ENCODE measurements at regions not wholly inside any gene's neighbourhood (a gene's known extent, or its start where the extent isn't known, plus 50 kb on each side); places are given as distances from the start of the nearest gene placed in this dataset.

GRCh38 chr9:17906176-17906840 lies 327.4 kb downstream of the SH3GL2 start:
- Histone ChIP-seq H3K27me3 (ENCODE audit: control insufficient read depth in 1 of 2, insufficient read depth in 2 of 2, low read length in 1 of 2) (no peaks in the 10 kb centered on the region), H3K9me3 (ENCODE audit: control insufficient read depth, low read length) (no peaks in the 10 kb centered on the region), H3K27ac (ENCODE audit: low read depth in 1 of 2, low read length in 2 of 2) (peak overlapping the region in 1 of 2 donors; percentile 33), H3K4me3 (ENCODE audit: low read length in 2 of 2) (peak overlapping the region; percentile 65 to 76), H3K36me3 (ENCODE audit: control insufficient read depth in 1 of 2, insufficient read depth in 2 of 2, low read length in 1 of 2) (no peaks in the 10 kb centered on the region), H3K4me1 (ENCODE audit: control insufficient read depth in 1 of 2, insufficient read depth in 2 of 2, low read length in 2 of 2) (no peaks in the 10 kb centered on the region)
- DNase-seq (peak; percentile 64 to 79), ATAC-seq (ENCODE audit: low FRiP score) (peak; percentile 74)
- intact Hi-C loops (cut with DNase I) = loop anchor here in 1 of 2 donors (5.0 kb wide), 3 partner anchors 94 to 301 kb away; no protein-coding TSS in a partner anchor
- 0 to 1% methylated on average over 55 to 56 of the region's 56 CpGs for WGBS, 2 donors

GRCh38 chr9:17906841-17907778 lies 328.2 kb downstream of the SH3GL2 start:
- Histone ChIP-seq H3K27me3 (ENCODE audit: control insufficient read depth in 1 of 2, insufficient read depth in 2 of 2, low read length in 1 of 2) (no peaks in the 10 kb centered on the region), H3K4me1 (ENCODE audit: control insufficient read depth in 1 of 2, insufficient read depth in 2 of 2, low read length in 2 of 2) (no peaks in the 10 kb centered on the region), H3K27ac (ENCODE audit: low read depth in 1 of 2, low read length in 2 of 2) (peak overlapping the region; percentile 20 to 33), H3K36me3 (ENCODE audit: control insufficient read depth in 1 of 2, insufficient read depth in 2 of 2, low read length in 1 of 2) (no peaks in the 10 kb centered on the region), H3K4me3 (ENCODE audit: low read length in 2 of 2) (peak overlapping the region; percentile 65 to 76), H3K9me3 (ENCODE audit: control insufficient read depth, low read length) (no peaks in the 10 kb centered on the region)
- ATAC-seq (ENCODE audit: low FRiP score) (peak; percentile 60), DNase-seq (peak; percentile 51 to 77)
- WGBS, 2 donors = 1% methylated on average over 54 to 58 of the region's 58 CpGs
- intact Hi-C loops (cut with DNase I) = loop anchor here in 1 of 2 donors (5.0 kb wide), 3 partner anchors 95 to 300 kb away; no protein-coding TSS in a partner anchor

GRCh38 chr9:17907779-17908508 lies 329.1 kb downstream of the SH3GL2 start:
- H3K4me3 ChIP-seq (ENCODE audit: low read length in 2 of 2) = peak overlapping the region; percentile 65 to 76
- H3K27me3 ChIP-seq (ENCODE audit: control insufficient read depth in 1 of 2, insufficient read depth in 2 of 2, low read length in 1 of 2) = no peaks in the 10 kb centered on the region
- H3K36me3 ChIP-seq (ENCODE audit: control insufficient read depth in 1 of 2, insufficient read depth in 2 of 2, low read length in 1 of 2) = no peaks in the 10 kb centered on the region
- no peak for DNase-seq
- intact Hi-C loops (cut with DNase I) = loop anchor here in 1 of 2 donors (5.0 kb wide), 3 partner anchors 96 to 299 kb away; no protein-coding TSS in a partner anchor
- H3K9me3 ChIP-seq (ENCODE audit: control insufficient read depth, low read length) = no peaks in the 10 kb centered on the region
- H3K4me1 ChIP-seq (ENCODE audit: control insufficient read depth in 1 of 2, insufficient read depth in 2 of 2, low read length in 2 of 2) = no peaks in the 10 kb centered on the region
- peak overlapping the region; percentile 20 to 55 for H3K27ac ChIP-seq (ENCODE audit: low read depth in 1 of 2, low read length in 2 of 2)
- WGBS, 2 donors = 11 to 15% methylated on average over 13 of the region's 13 CpGs
- peak; percentile 31 for ATAC-seq (ENCODE audit: low FRiP score)

GRCh38 chr9:17926246-17926645 lies 347.4 kb downstream of the SH3GL2 start:
- Histone ChIP-seq H3K36me3 (ENCODE audit: control insufficient read depth in 1 of 2, insufficient read depth in 2 of 2, low read length in 1 of 2) (no peaks in the 10 kb centered on the region), H3K4me1 (ENCODE audit: control insufficient read depth in 1 of 2, insufficient read depth in 2 of 2, low read length in 2 of 2) (peaks cover 0 to 2% of the 10 kb centered on the region in 2 donors), H3K27ac (ENCODE audit: low read depth in 1 of 2, low read length in 2 of 2) (no peak overlapping the region), H3K27me3 (ENCODE audit: control insufficient read depth in 1 of 2, insufficient read depth in 2 of 2, low read length in 1 of 2) (no peaks in the 10 kb centered on the region), H3K9me3 (ENCODE audit: control insufficient read depth, low read length) (no peaks in the 10 kb centered on the region), H3K4me3 (ENCODE audit: low read length in 2 of 2) (no peak overlapping the region)
- ATAC-seq (ENCODE audit: low FRiP score) (no peak), DNase-seq (no peak)
- intact Hi-C loops (cut with DNase I) = no loop called here
- WGBS, 2 donors = 90 to 92% methylated on average over 8 of the region's 8 CpGs

- Histone ChIP-seq H3K4me1 (ENCODE audit: control insufficient read depth in 1 of 2, insufficient read depth in 2 of 2, low read length in 2 of 2) (peaks cover 0 to 2% of the 10 kb centered on the region in 2 donors), H3K27ac (ENCODE audit: low read depth in 1 of 2, low read length in 2 of 2) (no peak overlapping the region), H3K36me3 (ENCODE audit: control insufficient read depth in 1 of 2, insufficient read depth in 2 of 2, low read length in 1 of 2) (no peaks in the 10 kb centered on the region), H3K9me3 (ENCODE audit: control insufficient read depth, low read length) (no peaks in the 10 kb centered on the region), H3K4me3 (ENCODE audit: low read length in 2 of 2) (no peak overlapping the region), H3K27me3 (ENCODE audit: control insufficient read depth in 1 of 2, insufficient read depth in 2 of 2, low read length in 1 of 2) (no peaks in the 10 kb centered on the region)
- intact Hi-C loops (cut with DNase I) = no loop called here
- ATAC-seq (ENCODE audit: low FRiP score) (no peak), DNase-seq (no peak)
Observed at GRCh38 chr9:17927616-17928015, 348.8 kb downstream of the SH3GL2 start.

- Histone ChIP-seq H3K9me3 (ENCODE audit: control insufficient read depth, low read length) (no peaks in the 10 kb centered on the region), H3K4me3 (ENCODE audit: low read length in 2 of 2) (no peak overlapping the region), H3K36me3 (ENCODE audit: control insufficient read depth in 1 of 2, insufficient read depth in 2 of 2, low read length in 1 of 2) (no peaks in the 10 kb centered on the region), H3K4me1 (ENCODE audit: control insufficient read depth in 1 of 2, insufficient read depth in 2 of 2, low read length in 2 of 2) (no peaks in the 10 kb centered on the region), H3K27me3 (ENCODE audit: control insufficient read depth in 1 of 2, insufficient read depth in 2 of 2, low read length in 1 of 2) (no peaks in the 10 kb centered on the region), H3K27ac (ENCODE audit: low read depth in 1 of 2, low read length in 2 of 2) (no peak overlapping the region)
- WGBS, 2 donors = 94% methylated on average over 1 of the region's 1 CpG
- DNase-seq (no peak), ATAC-seq (ENCODE audit: low FRiP score) (no peak)
- intact Hi-C loops (cut with DNase I) = no loop called here
Observed at GRCh38 chr9:17928228-17928627, 349.4 kb downstream of the SH3GL2 start.

- no peaks in the 10 kb centered on the region for H3K4me1 ChIP-seq (ENCODE audit: control insufficient read depth in 1 of 2, insufficient read depth in 2 of 2, low read length in 2 of 2)
- H3K27me3 ChIP-seq (ENCODE audit: control insufficient read depth in 1 of 2, insufficient read depth in 2 of 2, low read length in 1 of 2) = no peaks in the 10 kb centered on the region
- intact Hi-C loops (cut with DNase I) = no loop called here
- DNase-seq (no peak), ATAC-seq (ENCODE audit: low FRiP score) (no peak)
- H3K27ac ChIP-seq (ENCODE audit: low read depth in 1 of 2, low read length in 2 of 2) = no peak overlapping the region
- no peaks in the 10 kb centered on the region for H3K9me3 ChIP-seq (ENCODE audit: control insufficient read depth, low read length)
- no peaks in the 10 kb centered on the region for H3K36me3 ChIP-seq (ENCODE audit: control insufficient read depth in 1 of 2, insufficient read depth in 2 of 2, low read length in 1 of 2)
- no peak overlapping the region for H3K4me3 ChIP-seq (ENCODE audit: low read length in 2 of 2)
- 51 to 56% methylated on average over 2 of the region's 2 CpGs for WGBS, 2 donors
Observed at GRCh38 chr9:17928768-17929167, 349.9 kb downstream of the SH3GL2 start.

GRCh38 chr9:17929506-17929905 lies 350.6 kb downstream of the SH3GL2 start:
- Histone ChIP-seq H3K9me3 (ENCODE audit: control insufficient read depth, low read length) (no peaks in the 10 kb centered on the region), H3K4me3 (ENCODE audit: low read length in 2 of 2) (no peak overlapping the region), H3K36me3 (ENCODE audit: control insufficient read depth in 1 of 2, insufficient read depth in 2 of 2, low read length in 1 of 2) (no peaks in the 10 kb centered on the region), H3K4me1 (ENCODE audit: control insufficient read depth in 1 of 2, insufficient read depth in 2 of 2, low read length in 2 of 2) (no peaks in the 10 kb centered on the region), H3K27ac (ENCODE audit: low read depth in 1 of 2, low read length in 2 of 2) (no peak overlapping the region), H3K27me3 (ENCODE audit: control insufficient read depth in 1 of 2, insufficient read depth in 2 of 2, low read length in 1 of 2) (no peaks in the 10 kb centered on the region)
- ATAC-seq (ENCODE audit: low FRiP score) (no peak), DNase-seq (no peak)
- intact Hi-C loops (cut with DNase I) = no loop called here
- WGBS, 2 donors = 93 to 96% methylated on average over 2 of the region's 2 CpGs
